HEK293T (cell line): ENCODE measurements at regions not wholly inside any gene's neighbourhood (a gene's known extent, or its start where the extent isn't known, plus 50 kb on each side); places are given as distances from the start of the nearest gene placed in this dataset.

Source experiments
- BHLHE40 ChIP-seq: fragments of 450-650 bp; IDR thresholded peaks from 2 replicates; pipeline ENCODE4 v1.6.1; 2016; ENCODE audit warnings: mild to moderate bottlenecking, moderate library complexity, borderline replicate concordance
- ELF4 ChIP-seq: fragments of 450-650 bp; IDR thresholded peaks from 2 replicates; pipeline ENCODE4 v1.6.1; 2017; ENCODE audit warnings: antibody characterized with exemption
- FOXM1 ChIP-seq: fragments of 450-650 bp; IDR thresholded peaks from 2 replicates; pipeline ENCODE4 v1.6.1; 2017; ENCODE audit warnings: mild to moderate bottlenecking, borderline replicate concordance

GRCh38 chr2:41847744-41848441, 199.9 kb upstream of the PKDCC start:
- no peak for TF ChIP-seq FOXM1
- TF ChIP-seq BHLHE40, result no peak
- no peak for TF ChIP-seq ELF4
